Endometrial microvascular endothelial cells (primary cell): ENCODE measurements at regions not wholly inside any gene's neighbourhood (a gene's known extent, or its start where the extent isn't known, plus 50 kb on each side); places are given as distances from the start of the nearest gene placed in this dataset.

Experiments used
- in situ Hi-C: cut with HindIII; loops from 2 replicates; pipeline ENCODE4 v1.10.0; 2017; ENCODE audit warnings: low sequenced_read_pairs, low pct_unique_long_range_greater_than_20kb; ENCODE audit errors: inconsistent ontology term

GRCh38 chr10:4197676-4198075 is 412.7 kb upstream of the KLF6 start:
- in situ Hi-C loops: no loop called here

GRCh38 chr10:4196771-4197390 is 411.9 kb upstream of the KLF6 start:
- in situ Hi-C loops: no loop called here

- in situ Hi-C loops: no loop called here
These were observed 411.2 kb upstream of the KLF6 start for GRCh38 chr10:4196183-4196582.

GRCh38 chr10:4195213-4195612 is 410.2 kb upstream of the KLF6 start:
- in situ Hi-C loops: no loop called here

GRCh38 chr10:4194231-4194630 is 409.2 kb upstream of the KLF6 start:
- in situ Hi-C loops: no loop called here

GRCh38 chr10:4191894-4192293 is 406.9 kb upstream of the KLF6 start:
- in situ Hi-C loops: no loop called here

GRCh38 chr10:4191354-4191753 is 406.3 kb upstream of the KLF6 start:
- in situ Hi-C loops: no loop called here

GRCh38 chr10:4190876-4191275 is 405.9 kb upstream of the KLF6 start:
- in situ Hi-C loops: no loop called here

- in situ Hi-C loops: no loop called here
These were observed 404.3 kb upstream of the KLF6 start for GRCh38 chr10:4189281-4189680.

GRCh38 chr10:4188406-4188805 is 403.4 kb upstream of the KLF6 start:
- in situ Hi-C loops: no loop called here

GRCh38 chr10:4186849-4187540 is 402.0 kb upstream of the KLF6 start:
- in situ Hi-C loops: no loop called here

- in situ Hi-C loops: no loop called here
These were observed 398.8 kb upstream of the KLF6 start for GRCh38 chr10:4183761-4184261.

- in situ Hi-C loops: no loop called here
These were observed 396.6 kb upstream of the KLF6 start for GRCh38 chr10:4181621-4182049.

GRCh38 chr10:4181081-4181480 is 396.1 kb upstream of the KLF6 start:
- in situ Hi-C loops: no loop called here

- in situ Hi-C loops: no loop called here
These were observed 392.8 kb upstream of the KLF6 start for GRCh38 chr10:4177791-4178190.

- in situ Hi-C loops: no loop called here
These were observed 391.7 kb upstream of the KLF6 start for GRCh38 chr10:4176500-4177281.

GRCh38 chr10:4174197-4174596 is 389.2 kb upstream of the KLF6 start:
- in situ Hi-C loops: no loop called here

GRCh38 chr10:4170633-4171314 is 385.8 kb upstream of the KLF6 start:
- in situ Hi-C loops: no loop called here

GRCh38 chr10:4170181-4170580 is 385.2 kb upstream of the KLF6 start:
- in situ Hi-C loops: no loop called here
